GM18867 (cell line): ENCODE measurements at regions not wholly inside any gene's neighbourhood (a gene's known extent, or its start where the extent isn't known, plus 50 kb on each side); places are given as distances from the start of the nearest gene placed in this dataset.

Experiments
- ATAC-seq: cut with Tn5 transposase; IDR thresholded peaks from one replicate; pipeline ENCODE4 v1.9.1; 2021; ENCODE audit warnings: mild to moderate bottlenecking, moderate library complexity; ENCODE audit not compliant: unreplicated experiment

- no peak for ATAC-seq
Measured at GRCh38 chr3:94256888-94257813, 194.3 kb downstream of the NSUN3 start.

DNA sequence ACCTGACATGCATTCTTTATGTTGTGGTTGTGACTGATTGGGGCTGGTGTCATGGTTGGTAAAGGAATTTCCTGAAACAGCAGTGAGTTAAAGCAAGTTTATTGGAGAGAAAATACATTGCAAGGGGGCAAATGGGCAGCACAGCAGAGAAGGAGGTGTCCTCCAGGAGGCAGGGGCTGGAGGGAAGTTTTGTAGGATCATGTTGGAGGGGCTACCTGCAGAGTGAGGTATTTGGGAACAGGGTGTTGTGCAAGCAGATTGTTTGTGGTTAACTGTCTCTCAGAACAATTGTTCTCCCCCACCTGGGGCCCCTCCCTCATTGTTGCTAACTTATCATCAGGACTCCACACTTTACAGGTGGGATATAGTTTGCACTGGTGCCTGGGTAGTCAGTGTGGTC is 196.0 kb downstream of the NSUN3 start:
- no peak for ATAC-seq

GRCh38 chr3:94259291-94259690 is 196.4 kb downstream of the NSUN3 start:
- no peak for ATAC-seq

DNA sequence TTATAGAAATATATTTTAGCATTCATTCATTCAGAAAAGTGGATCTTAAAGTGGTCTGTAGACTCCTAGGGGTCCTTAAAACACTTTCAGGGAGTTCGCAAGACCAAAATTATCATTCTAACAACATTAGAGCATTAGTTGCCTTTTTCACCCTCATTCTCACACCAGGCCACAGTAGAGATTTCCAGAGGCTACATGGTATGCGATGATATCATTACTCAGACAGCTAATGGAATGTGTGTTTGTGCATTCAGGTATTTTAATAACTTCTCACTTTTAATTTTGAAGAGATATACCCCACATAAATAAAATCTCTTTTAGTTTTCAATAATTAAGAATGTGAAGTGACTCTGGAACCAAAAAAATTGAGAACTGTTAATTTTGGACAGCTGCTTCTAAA is 206.9 kb downstream of the NSUN3 start:
- ATAC-seq, result no peak

DNA sequence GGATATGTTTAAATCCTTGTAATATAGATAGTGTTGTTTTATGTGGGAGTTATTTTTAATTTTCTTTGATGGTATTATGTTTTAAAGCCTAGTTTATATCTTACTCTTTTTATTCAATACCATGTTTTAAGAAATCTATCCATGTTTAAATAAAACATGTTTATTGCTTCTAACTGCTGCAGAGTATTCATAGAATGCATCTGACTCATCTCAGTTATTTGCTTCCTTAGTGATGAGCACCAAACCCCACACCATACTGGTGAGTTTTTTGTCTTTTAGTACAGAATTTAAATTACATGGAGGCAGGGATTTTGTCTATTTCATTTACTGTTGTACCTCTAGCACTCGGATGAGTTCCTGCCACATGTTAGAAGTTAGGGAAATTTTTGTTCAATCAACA is 209.2 kb downstream of the NSUN3 start:
- ATAC-seq, result no peak

GRCh38 chr3:94280958-94281357 is 218.1 kb downstream of the NSUN3 start:
- ATAC-seq, result no peak

- no peak for ATAC-seq
Measured at GRCh38 chr3:94285872-94286271, 223.0 kb downstream of the NSUN3 start.

DNA sequence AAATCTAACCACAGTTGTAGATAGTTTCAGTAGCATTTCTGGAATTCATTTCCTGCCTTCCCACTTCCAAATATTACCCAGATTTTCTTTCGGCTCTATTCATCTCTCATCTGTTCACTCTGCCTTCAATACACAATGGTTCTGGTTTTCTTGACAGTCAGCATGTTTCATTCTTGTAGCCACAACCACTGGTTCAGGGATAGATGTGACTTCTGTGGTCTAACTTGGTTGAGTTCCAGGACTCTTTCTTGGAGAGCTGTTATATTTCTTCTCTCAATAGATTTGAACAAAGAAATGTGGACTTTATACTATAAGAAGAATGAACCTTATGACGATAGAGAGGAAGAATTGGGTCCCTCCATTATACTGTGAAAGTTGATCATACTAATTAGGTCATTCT is 228.8 kb downstream of the NSUN3 start:
- ATAC-seq, result no peak

DNA sequence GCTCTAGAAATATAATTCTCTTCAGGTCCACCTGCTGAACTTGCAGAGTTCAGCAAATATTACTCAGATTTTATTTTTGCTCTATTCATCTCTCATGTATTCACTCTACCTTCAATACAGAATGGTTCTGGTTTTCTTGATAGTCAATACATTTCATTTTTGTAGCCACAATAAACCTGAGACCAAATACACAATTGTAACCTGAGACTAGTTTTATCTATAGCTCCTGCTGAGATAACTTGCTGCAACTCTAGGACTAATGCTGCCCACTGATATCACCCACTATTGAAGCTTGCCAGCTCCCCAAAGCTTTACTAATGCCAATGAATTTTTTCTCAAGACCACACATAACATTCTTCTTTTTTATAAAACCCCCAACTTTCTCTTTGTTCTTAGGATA is 229.3 kb downstream of the NSUN3 start:
- no peak for ATAC-seq

GRCh38 chr3:94293793-94294195 is 230.9 kb downstream of the NSUN3 start:
- ATAC-seq, result no peak

GRCh38 chr3:94294806-94295205 is 231.9 kb downstream of the NSUN3 start:
- ATAC-seq, result no peak

DNA sequence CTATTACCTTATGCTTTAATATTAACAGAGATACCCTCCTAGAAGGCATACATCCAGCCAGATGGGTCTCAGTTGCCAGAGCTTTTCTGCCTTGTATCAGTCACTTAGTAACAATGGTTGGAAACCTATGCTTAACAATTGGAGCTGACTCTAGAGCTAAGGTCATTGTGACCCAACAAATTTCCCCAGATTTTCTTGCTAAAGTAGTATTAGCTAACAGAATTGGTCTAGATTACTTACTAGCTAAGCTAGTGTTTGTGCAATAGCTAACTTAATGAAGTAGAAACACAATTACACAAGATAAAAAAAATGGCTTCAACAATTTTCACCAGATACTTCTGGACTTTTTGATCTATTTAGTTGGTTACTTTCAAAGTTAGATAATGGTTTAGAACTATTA is 236.9 kb downstream of the NSUN3 start:
- ATAC-seq, result no peak

- no peak for ATAC-seq
Measured at GRCh38 chr3:94301366-94301765, 238.5 kb downstream of the NSUN3 start.

DNA sequence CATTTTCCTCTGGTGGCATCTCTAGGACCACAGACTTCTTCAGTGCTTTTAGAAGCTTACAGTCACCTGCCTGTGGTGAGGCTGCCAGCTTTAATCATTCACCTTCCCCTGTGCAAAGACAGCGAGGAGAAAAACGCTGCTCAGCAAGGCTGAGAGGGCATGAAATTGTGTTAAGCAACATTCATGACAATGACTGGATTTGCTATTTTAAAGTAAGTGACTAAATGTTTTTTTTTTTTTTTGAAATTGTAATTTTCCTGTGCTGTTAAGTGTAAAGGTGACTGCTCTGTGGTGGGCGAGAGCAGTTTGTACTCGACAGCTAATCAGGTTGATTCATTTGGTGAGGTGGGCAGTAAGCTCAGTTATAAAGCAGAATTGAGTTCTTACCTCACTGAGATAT is 240.4 kb downstream of the NSUN3 start:
- ATAC-seq, result no peak

DNA sequence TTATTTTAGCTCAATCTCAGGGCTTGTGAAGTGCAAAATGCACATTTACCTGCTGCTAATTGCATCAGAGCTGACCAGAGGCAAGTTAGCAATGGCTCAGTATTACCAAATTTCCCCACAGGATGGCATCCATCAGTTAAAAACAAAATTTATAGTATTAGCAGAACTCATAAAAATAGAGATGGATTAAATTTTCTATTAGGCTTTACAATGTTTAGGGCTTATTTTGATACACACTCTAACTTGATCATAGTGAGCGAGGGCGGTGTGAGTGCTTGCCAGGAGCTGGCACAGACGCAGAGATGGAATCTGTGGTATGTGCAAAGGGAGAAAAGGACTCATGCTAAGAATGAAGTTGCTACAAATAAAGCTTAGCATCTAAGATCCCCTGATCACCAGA is 241.0 kb downstream of the NSUN3 start:
- ATAC-seq, result no peak

- ATAC-seq, result no peak
Measured at GRCh38 chr3:94304954-94305353, 242.1 kb downstream of the NSUN3 start.

- ATAC-seq, result no peak
Measured at GRCh38 chr3:94305835-94306611, 243.2 kb downstream of the NSUN3 start.

GRCh38 chr3:94307588-94307987 is 244.7 kb downstream of the NSUN3 start:
- ATAC-seq, result no peak

GRCh38 chr3:94308767-94309166 is 245.9 kb downstream of the NSUN3 start:
- no peak for ATAC-seq

- no peak for ATAC-seq
Measured at GRCh38 chr3:94310341-94311135, 247.7 kb downstream of the NSUN3 start.

GRCh38 chr3:94311651-94312050 is 248.8 kb downstream of the NSUN3 start:
- ATAC-seq, result no peak
